ENCODE measurements at regions not wholly inside any gene's neighbourhood (a gene's known extent, or its start where the extent isn't known, plus 50 kb on each side); places are given as distances from the start of the nearest gene placed in this dataset.
"Not testable (repeated sequence)": the region's sequence is repeated elsewhere in the genome, so short reads cannot be mapped to it uniquely, and the experiment has no call there.

GRCh38 chr5:67935908-67936566 is 279.5 kb upstream of the PIK3R1 start:
- ATAC-seq (ENCODE audit: low read depth) (no peak), DNase-seq (no peak)
- Mint-ChIP-seq H3K36me3 (ENCODE audit: low read depth) (no peaks in the 10 kb centered on the region), H3K4me3 (no peak overlapping the region), H3K27me3 (no peaks in the 10 kb centered on the region), H3K27ac (no peak overlapping the region), H3K4me1 (no peaks in the 10 kb centered on the region), H3K9me3 (peaks cover 2% of the 10 kb centered on the region)
- CTCF ChIA-PET: no interaction called here
- TF ChIP-seq CTCF (IDR thresholded peaks at IDR 0.05): no peak
- POLR2A ChIA-PET: no interaction called here
- intact Hi-C loops (cut with micrococcal nuclease): no loop called here

- Mint-ChIP-seq H3K9me3 (peaks cover 2% of the 10 kb centered on the region), H3K36me3 (ENCODE audit: low read depth) (no peaks in the 10 kb centered on the region), H3K4me1 (no peaks in the 10 kb centered on the region), H3K27ac (no peak overlapping the region), H3K27me3 (no peaks in the 10 kb centered on the region), H3K4me3 (no peak overlapping the region)
- intact Hi-C loops (cut with micrococcal nuclease): no loop called here
- no peak for ATAC-seq (ENCODE audit: low read depth)
- POLR2A ChIA-PET: no interaction called here
- CTCF ChIA-PET: no interaction called here
- no peak for DNase-seq
- no peak for TF ChIP-seq CTCF (IDR thresholded peaks at IDR 0.05)
Measured at GRCh38 chr5:67934976-67935375, 280.6 kb upstream of the PIK3R1 start.

GRCh38 chr5:67925511-67925910 is 290.0 kb upstream of the PIK3R1 start:
- ATAC-seq (ENCODE audit: low read depth) (no peak), DNase-seq (no peak)
- Mint-ChIP-seq H3K4me1 (no peaks in the 10 kb centered on the region), H3K9me3 (no peaks in the 10 kb centered on the region), H3K27ac (no peak overlapping the region), H3K36me3 (ENCODE audit: low read depth) (no peaks in the 10 kb centered on the region), H3K4me3 (no peak overlapping the region), H3K27me3 (peaks cover 4% of the 10 kb centered on the region)
- CTCF ChIA-PET: no interaction called here
- no peak for TF ChIP-seq CTCF (IDR thresholded peaks at IDR 0.05)
- intact Hi-C loops (cut with micrococcal nuclease): no loop called here
- POLR2A ChIA-PET: no interaction called here

- Mint-ChIP-seq H3K36me3 (ENCODE audit: low read depth) (no peaks in the 10 kb centered on the region), H3K27me3 (peaks cover 4% of the 10 kb centered on the region), H3K4me3 (no peak overlapping the region), H3K9me3 (peaks cover 8% of the 10 kb centered on the region), H3K27ac (no peak overlapping the region), H3K4me1 (no peaks in the 10 kb centered on the region)
- intact Hi-C loops (cut with micrococcal nuclease): no loop called here
- no peak for TF ChIP-seq CTCF (IDR thresholded peaks at IDR 0.05)
- ATAC-seq (ENCODE audit: low read depth) (no peak), DNase-seq (no peak)
- POLR2A ChIA-PET: no interaction called here
- CTCF ChIA-PET: no interaction called here
Measured at GRCh38 chr5:67921004-67921601, 294.5 kb upstream of the PIK3R1 start.

GRCh38 chr5:67919532-67919931 is 296.0 kb upstream of the PIK3R1 start:
- H3K36me3 Mint-ChIP-seq (ENCODE audit: low read depth); H3K9me3 Mint-ChIP-seq; H3K27me3 Mint-ChIP-seq; H3K4me3 Mint-ChIP-seq; DNase-seq; H3K27ac Mint-ChIP-seq; intact Hi-C loops (cut with micrococcal nuclease); CTCF ChIA-PET; POLR2A ChIA-PET; ATAC-seq (ENCODE audit: low read depth); H3K4me1 Mint-ChIP-seq: not testable (repeated sequence)

- intact Hi-C loops (cut with micrococcal nuclease): no loop called here
- ChIA-PET CTCF (no interaction called here), POLR2A (no interaction called here)
- Mint-ChIP-seq H3K4me3 (no peak overlapping the region), H3K27ac (no peak overlapping the region), H3K27me3 (peaks cover 2% of the 10 kb centered on the region), H3K9me3 (peaks cover 8% of the 10 kb centered on the region), H3K36me3 (ENCODE audit: low read depth) (no peaks in the 10 kb centered on the region), H3K4me1 (no peaks in the 10 kb centered on the region)
- DNase-seq (no peak), ATAC-seq (ENCODE audit: low read depth) (no peak)
- TF ChIP-seq CTCF (IDR thresholded peaks at IDR 0.05): no peak
Measured at GRCh38 chr5:67917561-67917960, 298.0 kb upstream of the PIK3R1 start.

Data from activated B cell treated with CpG ODN at 0.5 μM for 24 hours (primary cell).